HEK293 (cell line): ENCODE measurements at regions not wholly inside any gene's neighbourhood (a gene's known extent, or its start where the extent isn't known, plus 50 kb on each side); places are given as distances from the start of the nearest gene placed in this dataset.

ENCODE experiments used
- CTCF ChIA-PET: fragments of 350-600 bp; formaldehyde crosslinking; extraction: SDS; loops from one replicate; lab custom pipeline; 2021; ENCODE audit warnings: antibody characterized with exemption; lab: Yijun Ruan, JAX
- POLR2A ChIA-PET: fragments of 300-600 bp; formaldehyde crosslinking; extraction: SDS; loops from one replicate; lab custom pipeline; 2020; ENCODE audit warnings: antibody characterized with exemption, inconsistent platforms; lab: Yijun Ruan, JAX
- H3K27ac ChIP-seq: fragments of 200-500 bp; sonication (Bioruptor generic); 2 replicates; pipeline ENCODE4 v1.5.1; 2014; ENCODE audit warnings: low read depth, low read length, control low read depth, inconsistent platforms; ENCODE audit errors: extremely low read depth
- H3K36me3 ChIP-seq, 2 experiments: fragments of 200-500 bp in 1 of 2; sonication (Bioruptor generic) in 1 of 2; 1 replicate in 1 of 2; 2 replicates in 1 of 2; pipeline ENCODE4 v1.5.1; 2014 to 2017; ENCODE audit warnings: inconsistent platforms in 2 of 2, low read length in 2 of 2; ENCODE audit not compliant: control insufficient read depth in 2 of 2, insufficient read depth in 1 of 2
- H3K4me1 ChIP-seq: fragments of 200-500 bp; sonication (Bioruptor generic); 2 replicates; pipeline ENCODE4 v1.5.1; 2014; ENCODE audit warnings: mild to moderate bottlenecking, low read length, inconsistent platforms; ENCODE audit not compliant: control insufficient read depth, insufficient read depth
- H3K4me3 ChIP-seq: 2 replicates; pipeline ENCODE4 v1.5.1; 2011; ENCODE audit warnings: low read depth, mild to moderate bottlenecking, control low read depth, low read length, moderate library complexity
- H3K9me3 ChIP-seq: fragments of 200-500 bp; sonication (Bioruptor generic); 2 replicates; pipeline ENCODE4 v1.5.1; 2014; ENCODE audit warnings: low read depth, low read length, inconsistent platforms; ENCODE audit not compliant: control insufficient read depth, insufficient read depth
- BCL11B ChIP-seq: fragments of 450-650 bp; formaldehyde crosslinking; IDR thresholded peaks from 2 replicates; pipeline ENCODE4 v1.5.1; 2016; ENCODE audit warnings: low read depth, missing biosample characterization, missing genetic modification characterization
- BCL6B ChIP-seq: fragments of 450-650 bp; formaldehyde crosslinking; IDR thresholded peaks from 2 replicates; pipeline ENCODE4 v1.5.1; 2017; ENCODE audit warnings: missing biosample characterization, missing genetic modification characterization
- ELK4 ChIP-seq: IDR thresholded peaks from 2 replicates; pipeline ENCODE4 v1.6.1; 2011; ENCODE audit warnings: mild to moderate bottlenecking, low read depth, low read length, borderline replicate concordance
- HOXA7 ChIP-seq: sonication (generic); formaldehyde crosslinking; IDR thresholded peaks from 2 replicates; pipeline ENCODE4 v1.8.1; 2022; ENCODE audit warnings: missing genetic modification reagents, borderline replicate concordance
- PATZ1 ChIP-seq: fragments of 450-650 bp; formaldehyde crosslinking; IDR thresholded peaks from 2 replicates; pipeline ENCODE4 v1.5.1; 2016; ENCODE audit warnings: missing biosample characterization, missing genetic modification characterization
- PRDM1 ChIP-seq: fragments of 450-650 bp; formaldehyde crosslinking; IDR thresholded peaks from 2 replicates; pipeline ENCODE4; 2016; ENCODE audit warnings: missing biosample characterization, missing genetic modification characterization
- ZBTB10 ChIP-seq: fragments of 450-650 bp; formaldehyde crosslinking; IDR thresholded peaks from 2 replicates; pipeline ENCODE4 v1.5.1; 2016; ENCODE audit warnings: missing biosample characterization, missing genetic modification characterization
- ZBTB21 ChIP-seq: fragments of 450-650 bp; formaldehyde crosslinking; IDR thresholded peaks from 2 replicates; pipeline ENCODE4 v1.5.1; 2017; ENCODE audit warnings: missing biosample characterization, missing genetic modification characterization
- ZBTB8A ChIP-seq: fragments of 450-650 bp; formaldehyde crosslinking; IDR thresholded peaks from 2 replicates; pipeline ENCODE4 v1.5.1; 2016; ENCODE audit warnings: missing biosample characterization, missing genetic modification characterization
- ZFP37 ChIP-seq: fragments of 450-650 bp; formaldehyde crosslinking; IDR thresholded peaks from 2 replicates; pipeline ENCODE4 v1.5.1; 2016; ENCODE audit warnings: missing biosample characterization, missing genetic modification characterization
- ZFP41 ChIP-seq: fragments of 450-650 bp; formaldehyde crosslinking; IDR thresholded peaks from 2 replicates; pipeline ENCODE4 v1.5.1; 2016; ENCODE audit warnings: missing biosample characterization, missing genetic modification characterization, borderline replicate concordance
- ZNF133 ChIP-seq: fragments of 450-650 bp; formaldehyde crosslinking; IDR thresholded peaks from 2 replicates; pipeline ENCODE4 v1.5.1; 2016; ENCODE audit warnings: missing biosample characterization, missing genetic modification characterization
- ZNF202 ChIP-seq: fragments of 450-650 bp; formaldehyde crosslinking; IDR thresholded peaks from 2 replicates; pipeline ENCODE4 v1.5.1; 2016; ENCODE audit warnings: missing biosample characterization, missing genetic modification characterization, borderline replicate concordance
- ZNF23 ChIP-seq: fragments of 450-650 bp; formaldehyde crosslinking; IDR thresholded peaks from 2 replicates; pipeline ENCODE4 v1.5.1; 2016; ENCODE audit warnings: missing biosample characterization, missing genetic modification characterization, borderline replicate concordance
- ZNF324 ChIP-seq: fragments of 450-650 bp; formaldehyde crosslinking; IDR thresholded peaks from 2 replicates; pipeline ENCODE4 v1.5.1; 2016; ENCODE audit warnings: missing biosample characterization, missing genetic modification characterization
- ZNF341 ChIP-seq: fragments of 450-650 bp; formaldehyde crosslinking; IDR thresholded peaks from 2 replicates; pipeline ENCODE4; 2016; ENCODE audit warnings: low read depth, missing biosample characterization, missing genetic modification characterization
- ZNF394 ChIP-seq: fragments of 450-650 bp; formaldehyde crosslinking; IDR thresholded peaks from 2 replicates; pipeline ENCODE4 v1.5.1; 2016; ENCODE audit warnings: missing biosample characterization, missing genetic modification characterization, mild to moderate bottlenecking, moderate library complexity, borderline replicate concordance
- ZNF548 ChIP-seq: fragments of 450-650 bp; formaldehyde crosslinking; IDR thresholded peaks from 2 replicates; pipeline ENCODE4 v1.5.1; 2016; ENCODE audit warnings: missing biosample characterization, missing genetic modification characterization
- ZNF571 ChIP-seq: fragments of 450-650 bp; formaldehyde crosslinking; IDR thresholded peaks from 2 replicates; pipeline ENCODE4 v1.5.0; 2017; ENCODE audit warnings: missing biosample characterization, missing genetic modification characterization
- ZNF610 ChIP-seq: fragments of 450-650 bp; formaldehyde crosslinking; IDR thresholded peaks from 2 replicates; pipeline ENCODE4 v1.5.1; 2016; ENCODE audit warnings: missing biosample characterization, missing genetic modification characterization, borderline replicate concordance
- ZNF624 ChIP-seq: fragments of 450-650 bp; formaldehyde crosslinking; IDR thresholded peaks from 2 replicates; pipeline ENCODE4 v1.5.1; 2017; ENCODE audit warnings: missing biosample characterization, missing genetic modification characterization
- ZNF658 ChIP-seq: fragments of 450-650 bp; formaldehyde crosslinking; IDR thresholded peaks from 2 replicates; pipeline ENCODE4; 2016; ENCODE audit warnings: missing biosample characterization, missing genetic modification characterization
- ZNF692 ChIP-seq: fragments of 450-650 bp; formaldehyde crosslinking; IDR thresholded peaks from 2 replicates; pipeline ENCODE4 v1.5.1; 2016; ENCODE audit warnings: missing biosample characterization, missing genetic modification characterization
- ZNF837 ChIP-seq: fragments of 450-650 bp; formaldehyde crosslinking; IDR thresholded peaks from 2 replicates; pipeline ENCODE4 v1.5.1; 2016; ENCODE audit warnings: missing biosample characterization, missing genetic modification characterization
- ZNF843 ChIP-seq: fragments of 450-650 bp; formaldehyde crosslinking; IDR thresholded peaks from 2 replicates; pipeline ENCODE4 v1.5.1; 2016; ENCODE audit warnings: missing biosample characterization, missing genetic modification characterization
- ZXDB ChIP-seq: fragments of 450-650 bp; formaldehyde crosslinking; IDR thresholded peaks from 2 replicates; pipeline ENCODE4 v1.5.1; 2016; ENCODE audit warnings: missing biosample characterization, missing genetic modification characterization

GRCh38 chr18:59768409-59768808 lies 71.2 kb upstream of the CCBE1 start:
- Histone ChIP-seq H3K4me1 (no peaks in the 10 kb centered on the region), H3K4me3 (no peak overlapping the region), H3K9me3 (no peaks in the 10 kb centered on the region), H3K36me3 (no peaks in the 10 kb centered on the region), H3K27ac (no peak overlapping the region)
- ChIA-PET CTCF (interaction anchor here (1.1 kb wide), 1 partner anchor 67 kb away, joined by 3 read pairs; no protein-coding TSS in a partner anchor), POLR2A (no interaction called here)
- no peak for TF ChIP-seq PRDM1 (tag by site-specific recombination)
- TF ChIP-seq ZNF548 (tag by site-specific recombination) = no peak
- no peak for TF ChIP-seq ZXDB (tag by site-specific recombination)
- TF ChIP-seq ZNF571 (tag by site-specific recombination) = no peak
- TF ChIP-seq ZBTB8A = no peak
- no peak for TF ChIP-seq ZNF658
- no peak for TF ChIP-seq ZNF843 (tag by site-specific recombination)
- TF ChIP-seq HOXA7 (CRISPR knock-in tag) = no peak
- TF ChIP-seq ZNF341 (tag by site-specific recombination) = no peak
- TF ChIP-seq ELK4 = no peak
- TF ChIP-seq ZBTB10 = no peak

GRCh38 chr18:59767732-59768131 lies 70.5 kb upstream of the CCBE1 start:
- ChIA-PET CTCF (interaction anchor here (0.8 to 1.0 kb wide), 3 partner anchors 14 to 71 kb away, joined by 3 to 4 read pairs (median 3); partner anchors contain the start of gene CCBE1), POLR2A (no interaction called here)
- TF ChIP-seq ZNF202 (tag by site-specific recombination) = no peak
- no peak for TF ChIP-seq ZNF324
- TF ChIP-seq ZNF23 = no peak
- no peak for TF ChIP-seq ZNF133 (tag by site-specific recombination)
- TF ChIP-seq ZNF624 (tag by site-specific recombination) = no peak
- no peak for TF ChIP-seq ZNF837
- no peak for TF ChIP-seq ZFP37 (tag by site-specific recombination)
- no peak for TF ChIP-seq ZBTB21
- TF ChIP-seq ZXDB (tag by site-specific recombination) = no peak
- Histone ChIP-seq H3K4me3 (no peak overlapping the region), H3K9me3 (no peaks in the 10 kb centered on the region), H3K4me1 (no peaks in the 10 kb centered on the region), H3K36me3 (no peaks in the 10 kb centered on the region), H3K27ac (no peak overlapping the region)

- POLR2A ChIA-PET = no interaction called here
- no peak overlapping the region for H3K27ac ChIP-seq
- TF ChIP-seq ZFP41 (no peak), ZNF610 (tag by site-specific recombination) (no peak), PATZ1 (no peak), BCL6B (tag by site-specific recombination) (no peak), ZNF394 (no peak), ZNF692 (tag by site-specific recombination) (no peak), BCL11B (tag by site-specific recombination) (no peak)
Measured at GRCh38 chr18:59765343-59765742, 68.1 kb upstream of the CCBE1 start.

More at GRCh38 chr18:59765343-59765742, 68.1 kb upstream of the CCBE1 start:
- CTCF ChIA-PET = no interaction called here
- H3K36me3 ChIP-seq = no peaks in the 10 kb centered on the region
- H3K9me3 ChIP-seq = no peaks in the 10 kb centered on the region
- no peak overlapping the region for H3K4me3 ChIP-seq
- no peaks in the 10 kb centered on the region for H3K4me1 ChIP-seq
